Nephron progenitor cell (in vitro differentiated cells): ENCODE measurements at regions not wholly inside any gene's neighbourhood (a gene's known extent, or its start where the extent isn't known, plus 50 kb on each side); places are given as distances from the start of the nearest gene placed in this dataset.

Experiments
- DNase-seq: peaks from one replicate; pipeline ENCODE4 v3.0.0; 2021
- H3K27ac Mint-ChIP-seq: 2 replicates; pipeline ENCODE4 v1.8.0; 2021; ENCODE audit warnings: mild to moderate bottlenecking, moderate library complexity, mixed read lengths
- H3K27me3 Mint-ChIP-seq: 2 replicates; pipeline ENCODE4 v1.8.0; 2021; ENCODE audit warnings: mild to moderate bottlenecking, low read depth, mixed read lengths; ENCODE audit not compliant: poor library complexity
- H3K36me3 Mint-ChIP-seq: 2 replicates; pipeline ENCODE4 v1.8.0; 2021; ENCODE audit warnings: low read depth, mixed read lengths
- H3K4me1 Mint-ChIP-seq: 2 replicates; pipeline ENCODE4 v1.8.0; 2021; ENCODE audit warnings: mixed read lengths
- H3K4me3 Mint-ChIP-seq: 2 replicates; pipeline ENCODE4 v1.8.0; 2021; ENCODE audit warnings: mild to moderate bottlenecking, moderate library complexity, mixed read lengths
- H3K9me3 Mint-ChIP-seq: 2 replicates; pipeline ENCODE4 v1.8.0; 2021; ENCODE audit warnings: mild to moderate bottlenecking, moderate library complexity, mixed read lengths
- CTCF ChIP-seq: fragments of 200-600 bp; sonication (generic); IDR thresholded peaks from 2 replicates; pipeline ENCODE4 v1.5.0; 2021; ENCODE audit warnings: antibody characterized with exemption

GRCh38 chr12:111006621-111007020 is 86.2 kb upstream of the MYL2 start:
- peaks cover 14% of the 10 kb centered on the region for H3K9me3 Mint-ChIP-seq
- no peak overlapping the region for H3K27ac Mint-ChIP-seq
- H3K4me1 Mint-ChIP-seq: no peaks in the 10 kb centered on the region
- no peak for TF ChIP-seq CTCF
- H3K36me3 Mint-ChIP-seq: no peaks in the 10 kb centered on the region
- peaks cover 18% of the 10 kb centered on the region for H3K27me3 Mint-ChIP-seq
- no peak for DNase-seq
- no peak overlapping the region for H3K4me3 Mint-ChIP-seq

- H3K27ac Mint-ChIP-seq: no peak overlapping the region
- no peak overlapping the region for H3K4me3 Mint-ChIP-seq
- DNase-seq: no peak
- no peaks in the 10 kb centered on the region for H3K36me3 Mint-ChIP-seq
- H3K27me3 Mint-ChIP-seq: peaks cover 4% of the 10 kb centered on the region
- peaks cover 25% of the 10 kb centered on the region for H3K9me3 Mint-ChIP-seq
- no peaks in the 10 kb centered on the region for H3K4me1 Mint-ChIP-seq
- TF ChIP-seq CTCF: no peak
Observed at GRCh38 chr12:110998971-110999370, 78.6 kb upstream of the MYL2 start.

- DNase-seq: no peak
- Mint-ChIP-seq H3K27me3 (peaks cover 4% of the 10 kb centered on the region), H3K9me3 (peaks cover 25% of the 10 kb centered on the region), H3K36me3 (no peaks in the 10 kb centered on the region), H3K4me1 (no peaks in the 10 kb centered on the region), H3K4me3 (no peak overlapping the region), H3K27ac (no peak overlapping the region)
- TF ChIP-seq CTCF: no peak
Observed at GRCh38 chr12:110998165-110998564, 77.8 kb upstream of the MYL2 start.

- Mint-ChIP-seq H3K4me1 (no peaks in the 10 kb centered on the region), H3K9me3 (peaks cover 25% of the 10 kb centered on the region), H3K36me3 (no peaks in the 10 kb centered on the region), H3K27me3 (peaks cover 7% of the 10 kb centered on the region), H3K4me3 (no peak overlapping the region), H3K27ac (no peak overlapping the region)
- TF ChIP-seq CTCF: no peak
- no peak for DNase-seq
Observed at GRCh38 chr12:110996415-110996814, 76.0 kb upstream of the MYL2 start.

GRCh38 chr12:110995615-110996014 is 75.2 kb upstream of the MYL2 start:
- TF ChIP-seq CTCF: no peak
- Mint-ChIP-seq H3K9me3 (peaks cover 21% of the 10 kb centered on the region), H3K4me1 (no peaks in the 10 kb centered on the region), H3K27ac (no peak overlapping the region), H3K36me3 (no peaks in the 10 kb centered on the region), H3K27me3 (peaks cover 8% of the 10 kb centered on the region), H3K4me3 (no peak overlapping the region)
- DNase-seq: no peak

- peaks cover 21% of the 10 kb centered on the region for H3K9me3 Mint-ChIP-seq
- no peak for TF ChIP-seq CTCF
- H3K4me3 Mint-ChIP-seq: no peak overlapping the region
- H3K27me3 Mint-ChIP-seq: peaks cover 11% of the 10 kb centered on the region
- no peaks in the 10 kb centered on the region for H3K4me1 Mint-ChIP-seq
- DNase-seq: no peak
- no peaks in the 10 kb centered on the region for H3K36me3 Mint-ChIP-seq
- no peak overlapping the region for H3K27ac Mint-ChIP-seq
Observed at GRCh38 chr12:110995016-110995415, 74.6 kb upstream of the MYL2 start.
